Dendritic cell treated with granulocyte-macrophage colony-stimulating factor and Interleukin-4, amounts not matched to agents 40 ng/mL and 50 ng/mL, for 4 days (primary cell): ENCODE measurements at regions not wholly inside any gene's neighbourhood (a gene's known extent, or its start where the extent isn't known, plus 50 kb on each side); places are given as distances from the start of the nearest gene placed in this dataset.
"Not testable (repeated sequence)": the region's sequence is repeated elsewhere in the genome, so short reads cannot be mapped to it uniquely, and the experiment has no call there.

Source experiments
- H3K27ac Mint-ChIP-seq: one replicate; pipeline ENCODE4 v1.8.0; 2022; ENCODE audit warnings: mild to moderate bottlenecking, mixed read lengths
- H3K27me3 Mint-ChIP-seq: one replicate; pipeline ENCODE4 v1.8.0; 2022; ENCODE audit warnings: mild to moderate bottlenecking, mixed read lengths
- H3K36me3 Mint-ChIP-seq: one replicate; pipeline ENCODE4 v1.8.0; 2022; ENCODE audit warnings: low read depth, mixed read lengths
- H3K4me1 Mint-ChIP-seq: one replicate; pipeline ENCODE4 v1.8.0; 2022; ENCODE audit warnings: low read depth, mixed read lengths
- H3K4me3 Mint-ChIP-seq: one replicate; pipeline ENCODE4 v1.8.0; 2022; ENCODE audit warnings: mild to moderate bottlenecking, moderate library complexity, mixed read lengths
- H3K9me3 Mint-ChIP-seq: one replicate; pipeline ENCODE4 v1.8.0; 2022; ENCODE audit warnings: mixed read lengths
- intact Hi-C: fragments of 100-400 bp; cut with micrococcal nuclease; formaldehyde crosslinking; loops from one replicate; pipeline ENCODE4 v1.15.0; 2022

- H3K4me1 Mint-ChIP-seq = peaks cover 32% of the 10 kb centered on the region
- H3K27me3 Mint-ChIP-seq = peaks cover 15% of the 10 kb centered on the region
- no peak overlapping the region for H3K4me3 Mint-ChIP-seq
- H3K36me3 Mint-ChIP-seq = no peaks in the 10 kb centered on the region
- H3K9me3 Mint-ChIP-seq = no peaks in the 10 kb centered on the region
- no peak overlapping the region for H3K27ac Mint-ChIP-seq
- intact Hi-C loops = no loop called here
Measured at GRCh38 chr4:151852202-151852601, 91.4 kb upstream of the GATB start.

GRCh38 chr4:151851354-151851753, 90.5 kb upstream of the GATB start:
- no peaks in the 10 kb centered on the region for H3K36me3 Mint-ChIP-seq
- no peak overlapping the region for H3K27ac Mint-ChIP-seq
- intact Hi-C loops = no loop called here
- no peaks in the 10 kb centered on the region for H3K9me3 Mint-ChIP-seq
- H3K4me3 Mint-ChIP-seq = no peak overlapping the region
- peaks cover 15% of the 10 kb centered on the region for H3K27me3 Mint-ChIP-seq
- peaks cover 32% of the 10 kb centered on the region for H3K4me1 Mint-ChIP-seq

- no peaks in the 10 kb centered on the region for H3K9me3 Mint-ChIP-seq
- peaks cover 16% of the 10 kb centered on the region for H3K27me3 Mint-ChIP-seq
- peaks cover 32% of the 10 kb centered on the region for H3K4me1 Mint-ChIP-seq
- no peak overlapping the region for H3K4me3 Mint-ChIP-seq
- H3K27ac Mint-ChIP-seq = no peak overlapping the region
- intact Hi-C loops = no loop called here
- no peaks in the 10 kb centered on the region for H3K36me3 Mint-ChIP-seq
Measured at GRCh38 chr4:151850791-151851213, 90.0 kb upstream of the GATB start.

DNA sequence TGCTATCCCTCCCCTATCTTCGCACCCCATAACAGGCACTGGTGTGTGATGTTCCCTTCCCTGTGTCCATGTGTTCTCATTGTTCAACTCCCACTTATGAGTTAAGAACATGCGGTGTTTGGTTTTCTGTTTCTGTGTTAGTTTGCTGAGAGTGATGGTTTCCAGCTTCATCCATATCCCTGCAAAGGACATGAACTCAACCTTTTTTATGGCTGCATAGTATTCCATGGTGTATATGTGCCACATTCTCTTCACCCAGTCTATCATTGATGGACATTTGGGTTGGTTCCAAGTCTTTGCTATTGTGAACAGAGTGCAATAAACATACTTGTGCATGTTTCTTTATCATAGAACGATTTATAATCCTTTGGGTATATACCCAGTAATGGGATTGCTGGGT, 84.7 kb upstream of the GATB start:
- H3K4me1 Mint-ChIP-seq = not testable (repeated sequence)

GRCh38 chr4:151842430-151843079, 81.7 kb upstream of the GATB start:
- Mint-ChIP-seq H3K4me3 (no peak overlapping the region), H3K36me3 (no peaks in the 10 kb centered on the region)
- intact Hi-C loops = no loop called here

More for the DNA sequence above, 84.7 kb upstream of the GATB start:
- intact Hi-C loops, H3K36me3 Mint-ChIP-seq, H3K4me3 Mint-ChIP-seq, H3K27ac Mint-ChIP-seq, H3K9me3 Mint-ChIP-seq: not testable (repeated sequence)
- peaks cover 25% of the 10 kb centered on the region for H3K27me3 Mint-ChIP-seq

DNA sequence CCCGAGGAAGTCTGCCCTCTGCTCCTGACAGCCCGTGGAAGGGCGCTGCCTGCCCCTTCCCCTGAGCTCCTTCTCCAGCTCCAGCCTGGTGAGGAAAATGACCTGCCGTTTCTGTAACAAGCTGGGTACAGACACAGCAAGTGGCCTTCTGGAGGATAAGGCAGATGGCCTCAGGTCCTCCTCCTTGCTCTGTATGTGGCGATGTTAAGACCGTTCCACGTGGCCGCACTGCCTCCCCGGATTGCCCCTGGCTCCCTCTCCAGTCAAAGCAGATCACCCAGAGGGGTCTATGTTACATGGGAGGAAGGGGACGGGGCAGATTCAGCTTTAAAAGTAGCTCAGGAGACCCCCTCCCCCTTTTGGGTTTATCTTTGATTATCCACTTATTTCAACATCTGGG, 80.3 kb upstream of the GATB start:
- Mint-ChIP-seq H3K27me3 (peaks cover 26% of the 10 kb centered on the region), H3K4me1 (no peaks in the 10 kb centered on the region), H3K9me3 (no peaks in the 10 kb centered on the region), H3K27ac (no peak overlapping the region), H3K36me3 (no peaks in the 10 kb centered on the region), H3K4me3 (no peak overlapping the region)
- intact Hi-C loops = no loop called here

More at GRCh38 chr4:151842430-151843079, 81.7 kb upstream of the GATB start:
- Mint-ChIP-seq H3K9me3 (no peaks in the 10 kb centered on the region), H3K27me3 (peaks cover 27% of the 10 kb centered on the region), H3K4me1 (no peaks in the 10 kb centered on the region), H3K27ac (no peak overlapping the region)

- H3K9me3 Mint-ChIP-seq = no peaks in the 10 kb centered on the region
- no peak overlapping the region for H3K4me3 Mint-ChIP-seq
- intact Hi-C loops = no loop called here
- H3K27ac Mint-ChIP-seq = no peak overlapping the region
- peaks cover 22% of the 10 kb centered on the region for H3K27me3 Mint-ChIP-seq
- no peaks in the 10 kb centered on the region for H3K4me1 Mint-ChIP-seq
- H3K36me3 Mint-ChIP-seq = no peaks in the 10 kb centered on the region
Measured at GRCh38 chr4:151835467-151835866, 74.7 kb upstream of the GATB start.

GRCh38 chr4:151833174-151833573, 72.4 kb upstream of the GATB start:
- Mint-ChIP-seq H3K36me3 (no peaks in the 10 kb centered on the region), H3K27me3 (peaks cover 17% of the 10 kb centered on the region), H3K27ac (no peak overlapping the region), H3K9me3 (no peaks in the 10 kb centered on the region), H3K4me3 (no peak overlapping the region), H3K4me1 (no peaks in the 10 kb centered on the region)
- intact Hi-C loops = no loop called here

DNA sequence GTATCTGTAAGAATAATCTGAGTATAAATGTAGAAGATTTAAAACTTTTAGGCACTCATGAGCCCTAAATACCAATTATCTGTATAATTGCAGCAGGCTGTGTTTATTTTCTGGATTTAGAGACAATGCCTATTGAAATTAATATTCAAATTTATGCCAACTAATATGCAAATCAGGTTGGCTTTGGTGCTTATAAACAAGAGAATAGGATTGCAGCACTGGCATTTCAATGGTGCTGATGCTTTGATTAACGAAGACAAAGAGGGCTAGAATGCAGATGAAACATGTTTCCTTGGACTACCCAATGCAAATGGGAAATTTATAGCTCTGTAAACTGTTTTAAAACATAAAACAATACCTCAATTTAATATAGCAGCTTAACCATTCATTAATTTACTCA, 70.7 kb upstream of the GATB start:
- H3K9me3 Mint-ChIP-seq = no peaks in the 10 kb centered on the region
- H3K27ac Mint-ChIP-seq = no peak overlapping the region
- peaks cover 10% of the 10 kb centered on the region for H3K27me3 Mint-ChIP-seq
- H3K36me3 Mint-ChIP-seq = no peaks in the 10 kb centered on the region
- H3K4me3 Mint-ChIP-seq = no peak overlapping the region
- intact Hi-C loops = no loop called here
- no peaks in the 10 kb centered on the region for H3K4me1 Mint-ChIP-seq

DNA sequence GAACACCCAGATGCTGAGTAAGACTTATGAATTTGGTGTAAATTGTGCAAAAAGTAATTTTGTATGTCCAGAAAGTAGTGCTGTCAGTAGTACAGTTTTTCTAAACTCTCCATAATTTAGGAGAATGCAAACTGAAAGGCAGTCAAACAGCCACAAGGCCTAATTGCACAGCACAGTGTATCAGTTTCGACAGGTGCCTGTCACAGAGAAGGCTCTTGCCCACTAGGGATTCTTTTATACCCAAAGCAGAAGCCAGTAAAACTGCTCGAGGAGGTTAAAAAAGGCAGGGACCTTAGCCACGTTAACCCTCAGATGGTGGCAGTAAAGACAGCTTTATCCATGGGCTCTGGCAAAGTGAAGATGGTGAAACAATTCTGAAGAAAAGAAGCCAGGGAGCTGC, 69.4 kb upstream of the GATB start:
- peaks cover 10% of the 10 kb centered on the region for H3K27me3 Mint-ChIP-seq

DNA sequence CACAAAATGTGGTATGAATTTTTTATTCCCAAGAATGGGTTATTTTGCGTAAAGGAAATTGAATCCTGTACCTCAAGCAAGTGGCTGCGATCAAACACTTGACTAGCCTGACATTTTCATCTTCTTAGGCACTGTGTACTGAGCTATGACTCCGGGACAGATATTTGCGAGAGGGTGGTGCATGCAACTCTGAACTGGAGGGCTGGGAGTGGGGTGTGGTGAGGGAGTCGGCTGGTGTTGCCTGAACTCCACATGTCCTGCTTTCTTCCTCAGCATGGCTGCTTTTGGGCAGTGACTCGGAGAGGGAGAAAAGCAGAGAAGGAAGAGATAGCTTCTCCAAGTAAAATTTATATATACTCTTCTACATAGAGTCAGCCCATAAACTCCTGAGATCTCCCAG, 68.5 kb upstream of the GATB start:
- Mint-ChIP-seq H3K4me1 (no peaks in the 10 kb centered on the region), H3K9me3 (no peaks in the 10 kb centered on the region), H3K27ac (no peak overlapping the region), H3K36me3 (no peaks in the 10 kb centered on the region), H3K4me3 (no peak overlapping the region), H3K27me3 (peaks cover 8% of the 10 kb centered on the region)
- intact Hi-C loops = no loop called here

More for the DNA sequence above, 69.4 kb upstream of the GATB start:
- Mint-ChIP-seq H3K27ac (no peak overlapping the region), H3K36me3 (no peaks in the 10 kb centered on the region), H3K9me3 (no peaks in the 10 kb centered on the region), H3K4me3 (no peak overlapping the region), H3K4me1 (no peaks in the 10 kb centered on the region)
- intact Hi-C loops = no loop called here

GRCh38 chr4:151824656-151825055, 63.8 kb upstream of the GATB start:
- Mint-ChIP-seq H3K36me3 (no peaks in the 10 kb centered on the region), H3K27me3 (peaks cover 13% of the 10 kb centered on the region), H3K9me3 (no peaks in the 10 kb centered on the region), H3K27ac (no peak overlapping the region), H3K4me1 (no peaks in the 10 kb centered on the region), H3K4me3 (no peak overlapping the region)
- intact Hi-C loops = no loop called here

GRCh38 chr4:151822331-151822730, 61.5 kb upstream of the GATB start:
- Mint-ChIP-seq H3K36me3 (no peaks in the 10 kb centered on the region), H3K4me3 (no peak overlapping the region), H3K27me3 (peaks cover 10% of the 10 kb centered on the region), H3K27ac (no peak overlapping the region), H3K4me1 (no peaks in the 10 kb centered on the region), H3K9me3 (no peaks in the 10 kb centered on the region)
- intact Hi-C loops = no loop called here

DNA sequence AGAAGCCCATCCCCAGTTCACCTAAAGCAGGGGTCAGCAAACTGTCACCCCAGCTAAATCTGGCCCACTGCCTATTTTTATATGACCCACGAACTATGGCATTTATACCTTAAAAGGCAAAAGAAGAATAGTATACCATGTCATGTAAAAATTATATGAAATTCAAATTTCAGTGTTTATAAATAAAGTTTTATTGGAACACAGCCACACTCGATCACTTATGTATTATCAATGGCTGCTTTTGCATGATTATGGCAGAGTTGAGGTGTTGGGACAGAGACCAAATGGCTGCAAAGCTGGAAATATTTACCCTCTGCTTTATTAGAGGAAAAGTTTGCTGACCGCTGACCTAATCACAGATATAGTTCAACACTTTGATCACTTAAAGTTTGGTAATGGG, 59.2 kb upstream of the GATB start:
- intact Hi-C loops = no loop called here
- no peaks in the 10 kb centered on the region for H3K9me3 Mint-ChIP-seq
- H3K27ac Mint-ChIP-seq = no peak overlapping the region
- H3K4me3 Mint-ChIP-seq = no peak overlapping the region
- H3K4me1 Mint-ChIP-seq = no peaks in the 10 kb centered on the region
- no peaks in the 10 kb centered on the region for H3K36me3 Mint-ChIP-seq
- H3K27me3 Mint-ChIP-seq = peaks cover 14% of the 10 kb centered on the region

- no peaks in the 10 kb centered on the region for H3K36me3 Mint-ChIP-seq
- intact Hi-C loops = no loop called here
- H3K4me1 Mint-ChIP-seq = no peaks in the 10 kb centered on the region
- no peak overlapping the region for H3K4me3 Mint-ChIP-seq
- no peaks in the 10 kb centered on the region for H3K9me3 Mint-ChIP-seq
- no peak overlapping the region for H3K27ac Mint-ChIP-seq
- H3K27me3 Mint-ChIP-seq = peaks cover 7% of the 10 kb centered on the region
Measured at GRCh38 chr4:151811403-151811802, 50.6 kb upstream of the GATB start.
